HepG2 (cell line): ENCODE measurements at regions not wholly inside any gene's neighbourhood (a gene's known extent, or its start where the extent isn't known, plus 50 kb on each side); places are given as distances from the start of the nearest gene placed in this dataset.

Source experiments
- ATAC-seq: fragments of 200-7000 bp; cut with Tn5 transposase; 3 replicates; pipeline ENCODE4 v1.9.1; 2020; ENCODE audit warnings: mild to moderate bottlenecking, moderate library complexity
- BruUV-seq: library from RNA; stranded (reverse); fragments of 400-500 nt; replicated peaks from 2 replicates; lab custom pipeline; 2021; lab: Mats Ljungman, UMichigan
- CTCF ChIA-PET: fragments of 300-600 bp; formaldehyde crosslinking; extraction: SDS; loops from one replicate; lab custom pipeline; 2021; ENCODE audit warnings: low total read pairs, inconsistent platforms, low intra/inter-chr PET ratio; lab: Yijun Ruan, JAX
- POLR2A ChIA-PET: fragments of 350-600 bp; sonication (Branson Sonifier 250); formaldehyde crosslinking; loops from one replicate; lab custom pipeline; 2020; ENCODE audit warnings: antibody characterized with exemption, inconsistent platforms; lab: Yijun Ruan, JAX
- DNase-seq: peaks from one replicate; pipeline ENCODE4 v3.0.0-alpha.2; 2015; ENCODE audit warnings: low spot score
- FAIRE-seq: peaks from 3 replicates; lab custom pipeline; 2011; peaks lifted over from hg19 to GRCh38; lab: Jason Lieb, UNC
- H2AFZ ChIP-seq: one replicate; pipeline ENCODE4 v1.6.1; 2011; ENCODE audit warnings: low read length, inconsistent platforms
- H3K27ac ChIP-seq: fragments of 300-600 bp; 3 replicates; pipeline ENCODE4 v1.8.0; 2011; ENCODE audit warnings: mixed run types, mild to moderate bottlenecking, mixed read lengths, low read length, inconsistent platforms; ENCODE audit not compliant: insufficient read depth; ENCODE audit errors: extremely low read length
- H3K27me3 ChIP-seq, 2 experiments: fragments of 200-600 bp in 1 of 2; 2 replicates in 1 of 2; 3 replicates in 1 of 2; pipeline versions ENCODE4 v1.6.0 to v1.8.0; 2011; ENCODE audit warnings: low read length in 2 of 2, mild to moderate bottlenecking in 2 of 2, moderate library complexity in 2 of 2, inconsistent platforms in 1 of 2; ENCODE audit not compliant: insufficient read depth in 2 of 2, control insufficient read depth in 1 of 2
- H3K36me3 ChIP-seq, 2 experiments: fragments of 200-600 bp in 1 of 2; replicated peaks in 1 of 2; 2 replicates in 1 of 2; 3 replicates in 1 of 2; pipeline versions ENCODE4 v1.5.1 to v1.8.0; 2011; ENCODE audit warnings: low read length in 2 of 2, inconsistent platforms in 1 of 2; ENCODE audit not compliant: insufficient read depth in 2 of 2, control insufficient read depth in 1 of 2
- H3K4me1 ChIP-seq: 2 replicates; pipeline ENCODE4 v1.5.1; 2012; ENCODE audit warnings: low read length, inconsistent platforms; ENCODE audit not compliant: insufficient read depth
- H3K4me2 ChIP-seq: 2 replicates; pipeline ENCODE4 v1.6.0; 2011; ENCODE audit warnings: low read depth, low read length, inconsistent platforms
- H3K4me3 ChIP-seq, 3 experiments: fragments of 200-600 bp in 1 of 3; sonication (generic), shearing (Covaris generic) in 1 of 3; replicated peaks in 1 of 3; 2 replicates each; pipeline ENCODE4 v1.5.1; 2011 to 2016; ENCODE audit warnings: low read length in 3 of 3, inconsistent platforms in 2 of 3, low read depth in 2 of 3, mild to moderate bottlenecking in 2 of 3, control low read depth in 1 of 3, mixed read lengths in 1 of 3; ENCODE audit not compliant: insufficient read depth in 1 of 3
- H3K79me2 ChIP-seq: one replicate; pipeline ENCODE4 v1.6.1; 2011; ENCODE audit warnings: low read length, inconsistent platforms; ENCODE audit not compliant: insufficient read depth
- H3K9ac ChIP-seq: 2 replicates; pipeline ENCODE4 v1.6.0; 2011; ENCODE audit warnings: mild to moderate bottlenecking, low read depth, low read length, inconsistent platforms; ENCODE audit not compliant: insufficient read depth
- H3K9me3 ChIP-seq: 2 replicates; pipeline ENCODE4 v1.5.1; 2012; ENCODE audit warnings: mild to moderate bottlenecking, low read length
- H4K20me1 ChIP-seq: 2 replicates; pipeline ENCODE4 v1.6.0; 2011; ENCODE audit warnings: inconsistent platforms, mild to moderate bottlenecking, low read length, moderate library complexity; ENCODE audit not compliant: insufficient read depth
- ATM ChIP-seq: fragments of 450-650 bp; IDR thresholded peaks from 2 replicates; pipeline ENCODE4 v1.7.1; 2017; ENCODE audit warnings: mild to moderate bottlenecking, borderline replicate concordance
- BCL6 ChIP-seq: IDR thresholded peaks from 2 replicates; pipeline ENCODE4 v1.6.1; 2016; ENCODE audit warnings: missing genetic modification reagents, missing compliant biosample characterization
- ETV5 ChIP-seq: IDR thresholded peaks from 2 replicates; pipeline ENCODE4 v1.6.1; 2018; ENCODE audit warnings: missing biosample characterization, missing genetic modification reagents, inconsistent platforms, borderline replicate concordance
- GFI1 ChIP-seq: sonication (generic); formaldehyde crosslinking; IDR thresholded peaks from 2 replicates; pipeline ENCODE4 v1.5.0; 2020; ENCODE audit warnings: missing genetic modification reagents, mild to moderate bottlenecking, borderline replicate concordance
- HHEX ChIP-seq: IDR thresholded peaks from 2 replicates; pipeline ENCODE4 v1.6.1; 2016; ENCODE audit warnings: control low read depth
- KLF16 ChIP-seq, 2 experiments: sonication (generic) in 1 of 2; formaldehyde crosslinking in 1 of 2; IDR thresholded peaks; 2 replicates each; pipeline versions ENCODE4 v1.6.1 to v1.8.0; 2016 to 2023; ENCODE audit warnings: missing genetic modification reagents in 2 of 2, missing compliant biosample characterization in 1 of 2
- ZNF678 ChIP-seq: sonication (generic); formaldehyde crosslinking; IDR thresholded peaks from 2 replicates; pipeline ENCODE4 v1.4.0; 2020; ENCODE audit warnings: mild to moderate bottlenecking, missing genetic modification reagents
- ZNF790 ChIP-seq: sonication (generic); formaldehyde crosslinking; IDR thresholded peaks from 2 replicates; pipeline ENCODE4 v1.8.0; 2022; ENCODE audit warnings: missing genetic modification reagents, mild to moderate bottlenecking, borderline replicate concordance
- WGBS: methylation state at CpG from one replicate; pipeline ENCODE4 v1.1.6; 2017; ENCODE audit warnings: low lambda C conversion rate; 5-methylcytosine and 5-hydroxymethylcytosine counted together
- in situ Hi-C: cut with HindIII; loops from 2 replicates; pipeline ENCODE4 v1.10.0; 2017; ENCODE audit warnings: low pct_unique_long_range_greater_than_20kb; ENCODE audit not compliant: extremely low pct_ligation_motif_present
- intact Hi-C: fragments of 100-400 bp; cut with micrococcal nuclease; formaldehyde crosslinking; loops from one replicate; pipeline ENCODE4 v1.10.0; 2022; ENCODE audit not compliant: unreplicated experiment
- TF ChIP-seq, protein P1 (sequence below): sonication (generic); formaldehyde crosslinking; IDR thresholded peaks from 2 replicates; pipeline ENCODE4 v1.5.0; 2020; ENCODE audit warnings: mild to moderate bottlenecking, missing genetic modification reagents, borderline replicate concordance
- TF ChIP-seq, protein P2 (sequence below): sonication (generic); formaldehyde crosslinking; IDR thresholded peaks from 2 replicates; pipeline ENCODE4 v1.5.0; 2020; ENCODE audit warnings: missing genetic modification reagents
- TF ChIP-seq, protein P3 (sequence below): sonication (generic); formaldehyde crosslinking; IDR thresholded peaks from 2 replicates; pipeline ENCODE4 v1.8.1; 2023; ENCODE audit warnings: missing genetic modification reagents, inconsistent platforms, borderline replicate concordance
- TF ChIP-seq, protein P4 (sequence below): sonication (generic); formaldehyde crosslinking; IDR thresholded peaks from 2 replicates; pipeline ENCODE4 v1.8.0; 2022; ENCODE audit warnings: mild to moderate bottlenecking, missing genetic modification reagents, moderate library complexity

DNA sequence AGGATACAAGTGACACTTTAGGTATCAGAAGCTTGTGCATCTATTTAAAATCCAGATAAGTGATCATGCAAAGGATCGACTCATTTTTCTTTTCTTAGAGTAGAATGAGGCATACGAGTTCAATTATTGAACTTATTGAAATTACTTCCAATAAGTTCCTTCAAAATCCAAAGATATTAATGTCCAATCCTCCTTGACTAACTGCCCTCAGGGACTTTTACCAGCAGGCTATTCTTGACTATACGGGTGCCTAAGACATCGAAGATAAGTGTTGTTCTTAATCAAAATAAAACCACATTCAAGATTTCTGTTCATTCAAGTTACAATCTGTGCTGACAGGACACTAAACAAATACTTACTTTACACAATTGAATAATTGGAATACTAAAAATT, 74.5 kb upstream of the SP4 start (continued):
- TF ChIP-seq, protein P1, sequence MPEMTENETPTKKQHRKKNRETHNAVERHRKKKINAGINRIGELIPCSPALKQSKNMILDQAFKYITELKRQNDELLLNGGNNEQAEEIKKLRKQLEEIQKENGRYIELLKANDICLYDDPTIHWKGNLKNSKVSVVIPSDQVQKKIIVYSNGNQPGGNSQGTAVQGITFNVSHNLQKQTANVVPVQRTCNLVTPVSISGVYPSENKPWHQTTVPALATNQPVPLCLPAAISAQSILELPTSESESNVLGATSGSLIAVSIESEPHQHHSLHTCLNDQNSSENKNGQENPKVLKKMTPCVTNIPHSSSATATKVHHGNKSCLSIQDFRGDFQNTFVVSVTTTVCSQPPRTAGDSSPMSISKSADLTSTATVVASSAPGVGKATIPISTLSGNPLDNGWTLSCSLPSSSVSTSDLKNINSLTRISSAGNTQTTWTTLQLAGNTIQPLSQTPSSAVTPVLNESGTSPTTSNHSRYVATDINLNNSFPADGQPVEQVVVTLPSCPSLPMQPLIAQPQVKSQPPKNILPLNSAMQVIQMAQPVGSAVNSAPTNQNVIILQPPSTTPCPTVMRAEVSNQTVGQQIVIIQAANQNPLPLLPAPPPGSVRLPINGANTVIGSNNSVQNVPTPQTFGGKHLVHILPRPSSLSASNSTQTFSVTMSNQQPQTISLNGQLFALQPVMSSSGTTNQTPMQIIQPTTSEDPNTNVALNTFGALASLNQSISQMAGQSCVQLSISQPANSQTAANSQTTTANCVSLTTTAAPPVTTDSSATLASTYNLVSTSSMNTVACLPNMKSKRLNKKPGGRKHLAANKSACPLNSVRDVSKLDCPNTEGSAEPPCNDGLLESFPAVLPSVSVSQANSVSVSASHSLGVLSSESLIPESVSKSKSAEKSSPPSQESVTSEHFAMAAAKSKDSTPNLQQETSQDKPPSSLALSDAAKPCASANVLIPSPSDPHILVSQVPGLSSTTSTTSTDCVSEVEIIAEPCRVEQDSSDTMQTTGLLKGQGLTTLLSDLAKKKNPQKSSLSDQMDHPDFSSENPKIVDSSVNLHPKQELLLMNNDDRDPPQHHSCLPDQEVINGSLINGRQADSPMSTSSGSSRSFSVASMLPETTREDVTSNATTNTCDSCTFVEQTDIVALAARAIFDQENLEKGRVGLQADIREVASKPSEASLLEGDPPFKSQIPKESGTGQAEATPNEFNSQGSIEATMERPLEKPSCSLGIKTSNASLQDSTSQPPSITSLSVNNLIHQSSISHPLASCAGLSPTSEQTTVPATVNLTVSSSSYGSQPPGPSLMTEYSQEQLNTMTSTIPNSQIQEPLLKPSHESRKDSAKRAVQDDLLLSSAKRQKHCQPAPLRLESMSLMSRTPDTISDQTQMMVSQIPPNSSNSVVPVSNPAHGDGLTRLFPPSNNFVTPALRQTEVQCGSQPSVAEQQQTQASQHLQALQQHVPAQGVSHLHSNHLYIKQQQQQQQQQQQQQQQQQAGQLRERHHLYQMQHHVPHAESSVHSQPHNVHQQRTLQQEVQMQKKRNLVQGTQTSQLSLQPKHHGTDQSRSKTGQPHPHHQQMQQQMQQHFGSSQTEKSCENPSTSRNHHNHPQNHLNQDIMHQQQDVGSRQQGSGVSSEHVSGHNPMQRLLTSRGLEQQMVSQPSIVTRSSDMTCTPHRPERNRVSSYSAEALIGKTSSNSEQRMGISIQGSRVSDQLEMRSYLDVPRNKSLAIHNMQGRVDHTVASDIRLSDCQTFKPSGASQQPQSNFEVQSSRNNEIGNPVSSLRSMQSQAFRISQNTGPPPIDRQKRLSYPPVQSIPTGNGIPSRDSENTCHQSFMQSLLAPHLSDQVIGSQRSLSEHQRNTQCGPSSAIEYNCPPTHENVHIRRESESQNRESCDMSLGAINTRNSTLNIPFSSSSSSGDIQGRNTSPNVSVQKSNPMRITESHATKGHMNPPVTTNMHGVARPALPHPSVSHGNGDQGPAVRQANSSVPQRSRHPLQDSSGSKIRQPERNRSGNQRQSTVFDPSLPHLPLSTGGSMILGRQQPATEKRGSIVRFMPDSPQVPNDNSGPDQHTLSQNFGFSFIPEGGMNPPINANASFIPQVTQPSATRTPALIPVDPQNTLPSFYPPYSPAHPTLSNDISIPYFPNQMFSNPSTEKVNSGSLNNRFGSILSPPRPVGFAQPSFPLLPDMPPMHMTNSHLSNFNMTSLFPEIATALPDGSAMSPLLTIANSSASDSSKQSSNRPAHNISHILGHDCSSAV (CRISPR knock-in tag), result no peak
- no peak for TF ChIP-seq ZNF678

DNA sequence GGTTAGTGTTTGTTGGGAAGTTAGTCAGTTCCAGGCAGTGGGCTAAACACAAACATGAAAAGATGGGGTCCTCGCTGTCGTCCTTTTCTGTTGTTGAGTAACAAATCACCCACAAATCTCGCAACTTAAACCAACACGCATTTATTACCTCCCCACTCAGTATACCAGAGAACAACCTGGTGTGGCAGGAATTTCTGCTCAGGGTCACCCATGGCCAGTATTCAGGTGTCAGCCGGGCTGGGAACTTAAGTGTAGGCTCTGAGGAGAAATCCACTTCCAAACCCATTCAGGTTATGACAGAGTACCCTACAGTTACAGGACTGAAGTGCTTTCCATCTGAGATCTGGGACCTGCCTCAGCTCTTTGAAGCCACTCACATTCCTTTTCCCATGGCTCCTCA, 73.6 kb upstream of the SP4 start:
- CTCF ChIA-PET, result no interaction called here
- Histone ChIP-seq H3K79me2 (no peaks in the 10 kb centered on the region), H3K9ac (no peak overlapping the region), H3K27ac (no peak overlapping the region), H3K4me3 (no peak overlapping the region), H4K20me1 (no peaks in the 10 kb centered on the region), H3K36me3 (no peaks in the 10 kb centered on the region), H3K4me2 (no peak overlapping the region), H3K4me1 (no peaks in the 10 kb centered on the region), H3K27me3 (0 out of 5 replicates have a peak, but pooled peaks cover 0 to 2% of the 10 kb centered on the region in 2 experiments), H2AFZ (no peak overlapping the region), H3K9me3 (no peaks in the 10 kb centered on the region)
- DNase-seq, result no peak
- POLR2A ChIA-PET, result no interaction called here
- WGBS, result 11% methylated on average over 4 of the region's 5 CpGs
- no peak for FAIRE-seq
- intact Hi-C loops (no loop called here), in situ Hi-C loops (no loop called here)
- no TSS peak for BruUV-seq
- no peak for ATAC-seq
- no peak for TF ChIP-seq KLF16 (CRISPR knock-in tag; IDR thresholded peaks at IDR 0.05)
- no peak for TF ChIP-seq GFI1
- TF ChIP-seq, protein P2, sequence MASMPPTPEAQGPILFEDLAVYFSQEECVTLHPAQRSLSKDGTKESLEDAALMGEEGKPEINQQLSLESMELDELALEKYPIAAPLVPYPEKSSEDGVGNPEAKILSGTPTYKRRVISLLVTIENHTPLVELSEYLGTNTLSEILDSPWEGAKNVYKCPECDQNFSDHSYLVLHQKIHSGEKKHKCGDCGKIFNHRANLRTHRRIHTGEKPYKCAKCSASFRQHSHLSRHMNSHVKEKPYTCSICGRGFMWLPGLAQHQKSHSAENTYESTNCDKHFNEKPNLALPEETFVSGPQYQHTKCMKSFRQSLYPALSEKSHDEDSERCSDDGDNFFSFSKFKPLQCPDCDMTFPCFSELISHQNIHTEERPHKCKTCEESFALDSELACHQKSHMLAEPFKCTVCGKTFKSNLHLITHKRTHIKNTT (CRISPR knock-in tag), result no peak
- TF ChIP-seq ETV5, result no peak
- no peak for TF ChIP-seq BCL6 (CRISPR knock-in tag)
- TF ChIP-seq, protein P3, sequence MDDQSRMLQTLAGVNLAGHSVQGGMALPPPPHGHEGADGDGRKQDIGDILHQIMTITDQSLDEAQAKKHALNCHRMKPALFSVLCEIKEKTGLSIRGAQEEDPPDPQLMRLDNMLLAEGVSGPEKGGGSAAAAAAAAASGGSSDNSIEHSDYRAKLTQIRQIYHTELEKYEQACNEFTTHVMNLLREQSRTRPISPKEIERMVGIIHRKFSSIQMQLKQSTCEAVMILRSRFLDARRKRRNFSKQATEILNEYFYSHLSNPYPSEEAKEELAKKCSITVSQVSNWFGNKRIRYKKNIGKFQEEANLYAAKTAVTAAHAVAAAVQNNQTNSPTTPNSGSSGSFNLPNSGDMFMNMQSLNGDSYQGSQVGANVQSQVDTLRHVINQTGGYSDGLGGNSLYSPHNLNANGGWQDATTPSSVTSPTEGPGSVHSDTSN (CRISPR knock-in tag), result no peak
- TF ChIP-seq ZNF790 (CRISPR knock-in tag), result no peak
- no peak for TF ChIP-seq HHEX
- TF ChIP-seq, protein P4, sequence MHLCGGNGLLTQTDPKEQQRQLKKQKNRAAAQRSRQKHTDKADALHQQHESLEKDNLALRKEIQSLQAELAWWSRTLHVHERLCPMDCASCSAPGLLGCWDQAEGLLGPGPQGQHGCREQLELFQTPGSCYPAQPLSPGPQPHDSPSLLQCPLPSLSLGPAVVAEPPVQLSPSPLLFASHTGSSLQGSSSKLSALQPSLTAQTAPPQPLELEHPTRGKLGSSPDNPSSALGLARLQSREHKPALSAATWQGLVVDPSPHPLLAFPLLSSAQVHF (CRISPR knock-in tag), result no peak
- no peak for TF ChIP-seq ATM
